Forelimb muscle (tissue), 1 donor: ENCODE measurements at regions not wholly inside any gene's neighbourhood (a gene's known extent, or its start where the extent isn't known, plus 50 kb on each side); places are given as distances from the start of the nearest gene placed in this dataset.

ENCODE experiments used
- DNase-seq: peaks from one replicate; pipeline ENCODE4 v3.0.0-alpha.2; 2013; ENCODE audit warnings: low read depth

GRCh38 chr2:43107679-43108078 is 118.7 kb downstream of the ZFP36L2 start:
- no peak for DNase-seq

GRCh38 chr2:43106559-43107527 is 119.6 kb downstream of the ZFP36L2 start:
- no peak for DNase-seq

- DNase-seq: no peak
These were observed 120.5 kb downstream of the ZFP36L2 start for GRCh38 chr2:43105586-43106558.

GRCh38 chr2:43104763-43105162 is 121.6 kb downstream of the ZFP36L2 start:
- DNase-seq: no peak

GRCh38 chr2:43104106-43104505 is 122.3 kb downstream of the ZFP36L2 start:
- DNase-seq: no peak

GRCh38 chr2:43103093-43103404 is 123.4 kb downstream of the ZFP36L2 start:
- no peak for DNase-seq

GRCh38 chr2:43102366-43103092 is 123.9 kb downstream of the ZFP36L2 start:
- no peak for DNase-seq

- no peak for DNase-seq
These were observed 124.7 kb downstream of the ZFP36L2 start for GRCh38 chr2:43101751-43102150.

- no peak for DNase-seq
These were observed 125.3 kb downstream of the ZFP36L2 start for GRCh38 chr2:43100883-43101662.

GRCh38 chr2:43100362-43100882 is 126.0 kb downstream of the ZFP36L2 start:
- DNase-seq: no peak

- no peak for DNase-seq
These were observed 126.6 kb downstream of the ZFP36L2 start for GRCh38 chr2:43099797-43100196.

GRCh38 chr2:43098539-43098938 is 127.9 kb downstream of the ZFP36L2 start:
- no peak for DNase-seq

GRCh38 chr2:43097644-43098408 is 128.6 kb downstream of the ZFP36L2 start:
- DNase-seq: no peak

- no peak for DNase-seq
These were observed 130.7 kb downstream of the ZFP36L2 start for GRCh38 chr2:43095533-43096295.

GRCh38 chr2:43092520-43093179 is 133.8 kb downstream of the ZFP36L2 start:
- DNase-seq: no peak

- DNase-seq: no peak
These were observed 136.1 kb downstream of the ZFP36L2 start for GRCh38 chr2:43090317-43090716.

GRCh38 chr2:43088143-43089073 is 138.0 kb downstream of the ZFP36L2 start:
- no peak for DNase-seq

- no peak for DNase-seq
These were observed 139.0 kb downstream of the ZFP36L2 start for GRCh38 chr2:43087413-43087812.
